ENCODE measurements at regions not wholly inside any gene's neighbourhood (a gene's known extent, or its start where the extent isn't known, plus 50 kb on each side); places are given as distances from the start of the nearest gene placed in this dataset.

DNA sequence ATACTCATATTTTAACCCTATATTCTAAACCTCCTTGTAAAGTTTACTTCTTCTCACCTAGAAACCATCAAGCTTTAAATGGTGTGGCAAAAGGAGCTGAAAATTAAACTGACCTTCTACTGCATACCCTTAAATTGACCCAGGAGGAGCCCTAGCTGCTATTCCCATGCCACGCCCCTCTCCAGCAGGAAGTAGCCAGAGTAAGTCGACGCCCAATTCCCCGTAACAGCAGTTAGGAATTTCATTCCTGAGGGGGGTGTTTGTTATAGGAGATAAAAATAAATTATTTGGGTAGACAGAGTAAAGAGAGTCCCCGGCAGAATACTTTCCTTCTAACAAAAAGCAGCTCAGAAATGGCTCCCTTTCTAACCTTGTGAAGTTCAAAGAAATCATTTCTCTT lies 111.8 kb upstream of the FAM174A start:
- no peaks in the 10 kb centered on the region for H3K36me3 ChIP-seq (ENCODE audit: insufficient read depth, low read length)
- ATAC-seq (ENCODE audit: insufficient read depth, low read depth) (no peak), DNase-seq (no peak)
- no peaks in the 10 kb centered on the region for H3K79me2 ChIP-seq (ENCODE audit: insufficient read depth, low read length)
- H3K4me1 ChIP-seq (ENCODE audit: insufficient read depth, low read length), result no peaks in the 10 kb centered on the region
- H3K9ac ChIP-seq (ENCODE audit: low read depth, low read length), result no peak overlapping the region
- TF ChIP-seq, protein P1, sequence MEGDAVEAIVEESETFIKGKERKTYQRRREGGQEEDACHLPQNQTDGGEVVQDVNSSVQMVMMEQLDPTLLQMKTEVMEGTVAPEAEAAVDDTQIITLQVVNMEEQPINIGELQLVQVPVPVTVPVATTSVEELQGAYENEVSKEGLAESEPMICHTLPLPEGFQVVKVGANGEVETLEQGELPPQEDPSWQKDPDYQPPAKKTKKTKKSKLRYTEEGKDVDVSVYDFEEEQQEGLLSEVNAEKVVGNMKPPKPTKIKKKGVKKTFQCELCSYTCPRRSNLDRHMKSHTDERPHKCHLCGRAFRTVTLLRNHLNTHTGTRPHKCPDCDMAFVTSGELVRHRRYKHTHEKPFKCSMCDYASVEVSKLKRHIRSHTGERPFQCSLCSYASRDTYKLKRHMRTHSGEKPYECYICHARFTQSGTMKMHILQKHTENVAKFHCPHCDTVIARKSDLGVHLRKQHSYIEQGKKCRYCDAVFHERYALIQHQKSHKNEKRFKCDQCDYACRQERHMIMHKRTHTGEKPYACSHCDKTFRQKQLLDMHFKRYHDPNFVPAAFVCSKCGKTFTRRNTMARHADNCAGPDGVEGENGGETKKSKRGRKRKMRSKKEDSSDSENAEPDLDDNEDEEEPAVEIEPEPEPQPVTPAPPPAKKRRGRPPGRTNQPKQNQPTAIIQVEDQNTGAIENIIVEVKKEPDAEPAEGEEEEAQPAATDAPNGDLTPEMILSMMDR (IDR thresholded peaks at IDR 0.05; ENCODE audit: borderline replicate concordance, extremely low read depth, low read length, poor library complexity, severe bottlenecking), result no peak
- TF ChIP-seq EZH2 (IDR thresholded peaks at IDR 0.05; ENCODE audit: borderline replicate concordance, low read depth, low read length, severe bottlenecking), result no peak
- no peaks in the 10 kb centered on the region for H4K20me1 ChIP-seq (ENCODE audit: insufficient read depth, low read length)
- H3K27ac ChIP-seq (ENCODE audit: low read length), result no peak overlapping the region
- H3K27me3 ChIP-seq (ENCODE audit: insufficient read depth, low read length, poor library complexity), result no peaks in the 10 kb centered on the region
- no peak overlapping the region for H3K4me3 ChIP-seq (ENCODE audit: low read depth in 1 of 2, low read length in 2 of 2)
- H3K4me2 ChIP-seq (ENCODE audit: insufficient read depth, low read length), result no peak overlapping the region
- H3K9me3 ChIP-seq (ENCODE audit: insufficient read depth, low read length, severe bottlenecking), result peaks cover 19% of the 10 kb centered on the region
- no peak overlapping the region for H2AFZ ChIP-seq (ENCODE audit: low read depth, low read length)

DNA sequence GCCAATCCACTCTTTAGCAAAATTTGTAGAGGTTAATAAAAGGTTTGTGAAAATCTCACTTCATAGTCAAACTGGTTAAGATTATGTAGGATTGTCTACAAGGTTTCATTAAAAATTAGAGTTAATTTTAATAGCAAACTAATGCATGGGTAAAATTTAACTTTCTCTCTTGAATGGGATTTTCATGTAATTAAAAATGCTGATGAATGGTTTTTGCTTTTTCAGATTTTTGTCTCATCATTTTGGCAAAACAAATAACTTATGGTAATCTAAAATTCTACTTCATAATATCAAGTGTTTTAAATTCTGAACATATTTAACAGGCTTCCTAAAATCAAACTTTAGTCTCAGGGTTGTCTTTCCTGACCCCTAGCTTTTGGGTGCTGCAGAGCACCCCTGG lies 113.8 kb upstream of the FAM174A start:
- H3K27ac ChIP-seq (ENCODE audit: low read length), result no peak overlapping the region
- no peak for ATAC-seq (ENCODE audit: insufficient read depth, low read depth)
- H3K4me2 ChIP-seq (ENCODE audit: insufficient read depth, low read length), result no peak overlapping the region
- TF ChIP-seq, protein P1 (IDR thresholded peaks at IDR 0.05; ENCODE audit: borderline replicate concordance, extremely low read depth, low read length, poor library complexity, severe bottlenecking), result no peak
- no peak for TF ChIP-seq EZH2 (IDR thresholded peaks at IDR 0.05; ENCODE audit: borderline replicate concordance, low read depth, low read length, severe bottlenecking)
- H3K9ac ChIP-seq (ENCODE audit: low read depth, low read length), result no peak overlapping the region
- no peaks in the 10 kb centered on the region for H4K20me1 ChIP-seq (ENCODE audit: insufficient read depth, low read length)
- no peak overlapping the region for H2AFZ ChIP-seq (ENCODE audit: low read depth, low read length)
- H3K9me3 ChIP-seq (ENCODE audit: insufficient read depth, low read length, severe bottlenecking), result peaks cover 19% of the 10 kb centered on the region
- H3K79me2 ChIP-seq (ENCODE audit: insufficient read depth, low read length), result no peaks in the 10 kb centered on the region
- H3K4me3 ChIP-seq (ENCODE audit: low read depth in 1 of 2, low read length in 2 of 2), result no peak overlapping the region
- H3K36me3 ChIP-seq (ENCODE audit: insufficient read depth, low read length), result no peaks in the 10 kb centered on the region
- no peaks in the 10 kb centered on the region for H3K27me3 ChIP-seq (ENCODE audit: insufficient read depth, low read length, poor library complexity)
- H3K4me1 ChIP-seq (ENCODE audit: insufficient read depth, low read length), result no peaks in the 10 kb centered on the region
- DNase-seq, result no peak

DNA sequence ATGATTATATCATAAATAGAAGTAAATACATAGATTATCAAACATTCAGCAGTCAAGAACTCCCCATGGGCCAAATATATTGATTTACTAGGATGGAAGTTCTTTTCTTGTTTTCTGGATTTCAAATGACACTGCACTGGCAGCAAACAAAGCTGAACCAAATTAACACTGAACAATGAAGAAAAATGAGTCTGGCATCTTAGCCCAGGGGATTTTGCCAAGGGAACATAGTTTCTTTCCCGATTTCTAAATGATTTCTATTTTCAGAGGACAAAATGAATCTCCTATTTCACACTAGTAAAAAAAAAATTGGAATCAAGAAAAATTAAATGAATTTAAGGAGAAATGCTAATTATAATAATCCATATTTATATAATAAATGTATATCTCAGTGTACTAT lies 116.9 kb upstream of the FAM174A start:
- H3K27ac ChIP-seq (ENCODE audit: low read length), result no peak overlapping the region
- no peak overlapping the region for H3K4me2 ChIP-seq (ENCODE audit: insufficient read depth, low read length)
- no peak overlapping the region for H3K4me3 ChIP-seq (ENCODE audit: low read depth in 1 of 2, low read length in 2 of 2)
- no peaks in the 10 kb centered on the region for H3K79me2 ChIP-seq (ENCODE audit: insufficient read depth, low read length)
- H4K20me1 ChIP-seq (ENCODE audit: insufficient read depth, low read length), result no peaks in the 10 kb centered on the region
- TF ChIP-seq, protein P1 (IDR thresholded peaks at IDR 0.05; ENCODE audit: borderline replicate concordance, extremely low read depth, low read length, poor library complexity, severe bottlenecking), result no peak
- no peak for TF ChIP-seq EZH2 (IDR thresholded peaks at IDR 0.05; ENCODE audit: borderline replicate concordance, low read depth, low read length, severe bottlenecking)
- no peaks in the 10 kb centered on the region for H3K27me3 ChIP-seq (ENCODE audit: insufficient read depth, low read length, poor library complexity)
- no peaks in the 10 kb centered on the region for H3K36me3 ChIP-seq (ENCODE audit: insufficient read depth, low read length)
- H3K4me1 ChIP-seq (ENCODE audit: insufficient read depth, low read length), result no peaks in the 10 kb centered on the region
- H2AFZ ChIP-seq (ENCODE audit: low read depth, low read length), result no peak overlapping the region
- no peak overlapping the region for H3K9ac ChIP-seq (ENCODE audit: low read depth, low read length)
- no peaks in the 10 kb centered on the region for H3K9me3 ChIP-seq (ENCODE audit: insufficient read depth, low read length, severe bottlenecking)
- DNase-seq (no peak), ATAC-seq (ENCODE audit: insufficient read depth, low read depth) (no peak)

- Histone ChIP-seq H2AFZ (ENCODE audit: low read depth, low read length) (no peak overlapping the region), H3K27ac (ENCODE audit: low read length) (no peak overlapping the region), H3K4me1 (ENCODE audit: insufficient read depth, low read length) (no peaks in the 10 kb centered on the region), H3K4me3 (ENCODE audit: low read depth in 1 of 2, low read length in 2 of 2) (no peak overlapping the region), H3K9ac (ENCODE audit: low read depth, low read length) (no peak overlapping the region), H3K9me3 (ENCODE audit: insufficient read depth, low read length, severe bottlenecking) (no peaks in the 10 kb centered on the region), H3K79me2 (ENCODE audit: insufficient read depth, low read length) (no peaks in the 10 kb centered on the region), H4K20me1 (ENCODE audit: insufficient read depth, low read length) (no peaks in the 10 kb centered on the region), H3K4me2 (ENCODE audit: insufficient read depth, low read length) (no peak overlapping the region), H3K27me3 (ENCODE audit: insufficient read depth, low read length, poor library complexity) (no peaks in the 10 kb centered on the region), H3K36me3 (ENCODE audit: insufficient read depth, low read length) (no peaks in the 10 kb centered on the region)
- no peak for ATAC-seq (ENCODE audit: insufficient read depth, low read depth)
- TF ChIP-seq EZH2 (IDR thresholded peaks at IDR 0.05; ENCODE audit: borderline replicate concordance, low read depth, low read length, severe bottlenecking), result no peak
- TF ChIP-seq, protein P1 (IDR thresholded peaks at IDR 0.05; ENCODE audit: borderline replicate concordance, extremely low read depth, low read length, poor library complexity, severe bottlenecking), result no peak
- DNase-seq, result no peak
Measured at GRCh38 chr5:100409660-100410151, 125.5 kb upstream of the FAM174A start.
